PFSK-1 (cell line): ENCODE measurements at regions not wholly inside any gene's neighbourhood (a gene's known extent, or its start where the extent isn't known, plus 50 kb on each side); places are given as distances from the start of the nearest gene placed in this dataset.

Source experiments
- FOXP2 ChIP-seq: optimal IDR thresholded peaks from 2 replicates; pipeline ENCODE3; 2011; ENCODE audit warnings: borderline replicate concordance, control low read depth, inconsistent platforms; ENCODE audit not compliant: insufficient read depth; ENCODE audit errors: extremely low read length, extremely low read depth
- POLR2AphosphoS5 ChIP-seq: IDR thresholded peaks from 2 replicates; pipeline ENCODE4 v1.6.1; 2012; ENCODE audit warnings: low read depth, mild to moderate bottlenecking, control low read depth, low read length, moderate library complexity
- REST ChIP-seq, 2 experiments: IDR thresholded peaks; 2 replicates each; pipeline versions ENCODE4 v1.6.1 to v1.8.0; 2011 to 2012; ENCODE audit warnings: low read depth in 2 of 2, low read length in 2 of 2, control low read depth in 1 of 2, inconsistent platforms in 1 of 2, mild to moderate bottlenecking in 1 of 2, moderate library complexity in 1 of 2; ENCODE audit not compliant: insufficient read depth in 1 of 2
- SIN3A ChIP-seq: IDR thresholded peaks from 2 replicates; pipeline ENCODE4 v1.6.1; 2012; ENCODE audit warnings: mild to moderate bottlenecking, low read length, moderate library complexity, borderline replicate concordance; ENCODE audit not compliant: insufficient read depth
- TAF1 ChIP-seq: IDR thresholded peaks from 2 replicates; pipeline ENCODE4 v1.6.1; 2012; ENCODE audit warnings: low read length, control low read depth, borderline replicate concordance; ENCODE audit not compliant: insufficient read depth

GRCh38 chr11:127506126-127506525 lies 505.6 kb upstream of the KIRREL3 start:
- no peak for TF ChIP-seq REST (IDR thresholded peaks at IDR 0.05; ENCODE audit: insufficient read depth in 1 of 2, low read depth in 2 of 2, low read length in 2 of 2)
- TF ChIP-seq SIN3A: no peak
- no peak for TF ChIP-seq POLR2AphosphoS5
- TF ChIP-seq TAF1: no peak
- TF ChIP-seq FOXP2: no peak

GRCh38 chr11:127496165-127496564 lies 495.6 kb upstream of the KIRREL3 start:
- TF ChIP-seq SIN3A (no peak), REST (IDR thresholded peaks at IDR 0.05; ENCODE audit: insufficient read depth in 1 of 2, low read depth in 2 of 2, low read length in 2 of 2) (no peak)

DNA sequence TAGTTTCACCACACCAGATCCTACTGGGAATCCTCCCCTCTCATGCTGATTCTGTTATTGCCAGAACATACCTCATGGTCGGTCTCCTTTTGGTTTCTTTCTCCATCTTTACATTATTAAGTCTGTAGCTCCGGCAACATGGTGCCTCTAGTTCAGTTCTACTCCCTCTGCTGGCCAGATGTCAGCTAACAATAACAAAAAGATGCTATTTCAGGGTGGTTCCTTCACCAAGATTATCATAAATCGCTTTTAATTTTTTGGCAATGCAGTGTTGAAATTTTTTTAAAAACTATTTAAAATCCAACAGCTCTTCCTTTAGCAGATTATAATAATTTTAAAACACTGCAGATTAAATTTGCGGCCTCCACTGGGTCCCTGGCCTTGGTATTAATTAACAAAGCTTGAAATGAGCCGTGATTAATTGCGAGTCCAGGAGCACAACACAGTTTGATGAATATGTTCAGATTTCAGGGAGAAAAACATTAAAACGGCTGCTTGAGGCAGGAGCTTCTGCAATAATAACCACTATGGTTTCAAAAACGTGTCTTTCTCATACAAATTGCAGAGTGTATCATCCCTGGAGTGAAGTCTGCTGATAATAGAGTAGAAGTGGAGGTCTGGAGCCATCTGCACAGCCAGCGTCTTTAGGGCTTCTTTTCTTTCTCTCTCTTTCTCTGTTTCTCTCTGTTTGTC lies 492.9 kb upstream of the KIRREL3 start:
- TF ChIP-seq TAF1 (no peak), POLR2AphosphoS5 (no peak), SIN3A (no peak), FOXP2 (no peak)

- TF ChIP-seq REST (IDR thresholded peaks at IDR 0.05; ENCODE audit: insufficient read depth in 1 of 2, low read depth in 2 of 2, low read length in 2 of 2): no peak
- TF ChIP-seq TAF1: no peak
- no peak for TF ChIP-seq POLR2AphosphoS5
- no peak for TF ChIP-seq FOXP2
- no peak for TF ChIP-seq SIN3A
Measured at GRCh38 chr11:127492029-127492428, 491.5 kb upstream of the KIRREL3 start.

DNA sequence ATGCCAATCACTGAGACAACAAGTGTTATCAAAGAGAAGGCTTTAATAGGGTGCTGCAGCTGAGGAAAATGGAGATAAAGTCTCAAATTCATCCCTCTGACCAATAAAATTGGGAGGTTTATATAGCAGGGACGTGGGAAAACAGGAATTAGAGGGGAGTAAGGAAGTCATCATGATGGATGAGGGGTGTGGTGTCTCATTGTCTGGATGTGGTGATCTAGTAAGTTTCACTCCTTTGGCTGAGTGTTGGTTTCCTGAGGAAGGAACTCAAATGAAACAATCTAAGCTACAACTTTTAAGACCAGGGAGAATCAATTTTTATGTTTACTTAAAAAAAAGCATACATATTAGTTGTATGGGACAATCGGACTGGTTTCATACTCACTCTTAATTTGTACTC lies 491.0 kb upstream of the KIRREL3 start:
- TF ChIP-seq TAF1 (no peak), POLR2AphosphoS5 (no peak), REST (IDR thresholded peaks at IDR 0.05; ENCODE audit: insufficient read depth in 1 of 2, low read depth in 2 of 2, low read length in 2 of 2) (no peak)
